Lung (tissue), 11 donors: ENCODE measurements at regions not wholly inside any gene's neighbourhood (a gene's known extent, or its start where the extent isn't known, plus 50 kb on each side); places are given as distances from the start of the nearest gene placed in this dataset.

ENCODE experiments used
- ATAC-seq: fragments of 200-7000 bp; cut with Tn5 transposase; one replicate; pipeline ENCODE4 v1.9.1; 2020; ENCODE audit warnings: moderate number of reproducible peaks; ENCODE audit not compliant: insufficient read depth, low FRiP score
- DNase-seq, 3 donors: peaks; one replicate each; pipeline ENCODE4 v3.0.0-alpha.2; 2013 to 2017
- H3K27ac ChIP-seq, 2 donors: one replicate each; pipeline ENCODE4 v1.5.1; 2013; ENCODE audit warnings: mild to moderate bottlenecking in 2 of 2, moderate library complexity in 2 of 2, control low read depth in 1 of 2, inconsistent platforms in 1 of 2, low read depth in 1 of 2, low read length in 1 of 2
- H3K27me3 ChIP-seq, 3 donors: one replicate each; pipeline ENCODE4 v1.5.1; 2013; ENCODE audit warnings: low read length in 2 of 3; ENCODE audit not compliant: control insufficient read depth in 3 of 3, insufficient read depth in 3 of 3
- H3K36me3 ChIP-seq, 4 donors: one replicate each; pipeline ENCODE4 v1.5.1; 2013; ENCODE audit warnings: low read length in 4 of 4, mild to moderate bottlenecking in 1 of 4, moderate library complexity in 1 of 4; ENCODE audit not compliant: control insufficient read depth in 4 of 4, insufficient read depth in 4 of 4
- H3K4me1 ChIP-seq, 5 donors: one replicate each; pipeline ENCODE4 v1.5.1; 2013; ENCODE audit warnings: low read length in 5 of 5, mild to moderate bottlenecking in 2 of 5, moderate library complexity in 1 of 5; ENCODE audit not compliant: control insufficient read depth in 5 of 5, insufficient read depth in 5 of 5
- H3K4me3 ChIP-seq: one replicate; pipeline ENCODE4 v1.5.1; 2013; ENCODE audit warnings: mild to moderate bottlenecking, control low read depth, moderate library complexity
- H3K9ac ChIP-seq, 2 donors: one replicate each; pipeline ENCODE4 v1.5.1; 2013; ENCODE audit warnings: low read length in 2 of 2, control low read depth in 1 of 2; ENCODE audit not compliant: insufficient read depth in 1 of 2
- H3K9me3 ChIP-seq, 4 donors: one replicate each; pipeline ENCODE4 v1.5.1; 2013; ENCODE audit warnings: low read length in 3 of 4, mild to moderate bottlenecking in 1 of 4, moderate library complexity in 1 of 4; ENCODE audit not compliant: control insufficient read depth in 4 of 4, insufficient read depth in 3 of 4
- WGBS, 2 donors: extraction: QIAGEN DNeasy Blood & Tissue Kit; methylation state at CpG; one replicate each; pipeline ENCODE4 v1.1.7; 2013; 5-methylcytosine and 5-hydroxymethylcytosine counted together
- TF ChIP-seq, protein P1 (sequence below): IDR thresholded peaks from 2 replicates; pipeline ENCODE4 v1.5.1; 2012; ENCODE audit warnings: mild to moderate bottlenecking; ENCODE audit errors: control extremely low read depth, extremely low read depth
- donor health status: control.
- donor health status: control.
- donor health status: Bipolar disorder and iron deficiency.
- donor health status: healthy.
- donor health status: DM: yes; HTN: yes; CAD: no.

DNA sequence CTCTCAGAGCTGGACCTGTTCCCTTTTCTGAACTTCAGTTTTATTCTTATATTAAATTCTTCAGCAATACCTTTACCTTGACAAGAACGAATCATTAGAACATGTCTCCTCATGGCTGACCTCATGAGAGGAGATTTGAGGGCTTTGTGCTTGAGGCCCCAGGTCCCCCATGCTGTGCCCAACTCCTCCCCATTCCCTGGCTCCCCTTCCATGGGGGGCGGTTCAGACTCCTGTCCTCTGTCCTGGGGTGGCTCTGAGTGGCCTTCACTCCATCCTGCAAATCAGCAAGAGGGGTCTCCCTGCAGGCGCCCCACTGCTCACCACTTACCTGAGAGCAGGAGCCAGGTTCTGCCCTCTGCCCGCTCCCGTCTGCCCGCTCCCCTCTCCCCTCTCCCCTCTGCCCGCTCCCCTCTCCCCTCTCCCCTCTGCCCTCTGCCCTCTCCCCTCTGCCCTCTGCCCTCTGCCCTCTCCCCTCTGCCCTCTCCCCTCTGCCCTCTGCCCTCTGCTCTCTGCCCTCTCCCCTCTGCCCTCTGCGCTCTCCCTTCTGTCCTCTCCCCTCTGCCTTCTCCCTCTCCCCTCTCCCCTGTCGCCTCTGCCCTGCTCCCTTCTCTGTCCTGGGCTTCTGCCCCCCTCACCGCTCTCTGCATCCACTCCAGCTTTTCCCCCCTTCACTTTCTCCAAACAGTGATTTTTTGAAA is 98.7 kb upstream of the ALKAL2 start:
- no peak for ATAC-seq
- H3K27ac ChIP-seq = no peak overlapping the region
- TF ChIP-seq, protein P1, sequence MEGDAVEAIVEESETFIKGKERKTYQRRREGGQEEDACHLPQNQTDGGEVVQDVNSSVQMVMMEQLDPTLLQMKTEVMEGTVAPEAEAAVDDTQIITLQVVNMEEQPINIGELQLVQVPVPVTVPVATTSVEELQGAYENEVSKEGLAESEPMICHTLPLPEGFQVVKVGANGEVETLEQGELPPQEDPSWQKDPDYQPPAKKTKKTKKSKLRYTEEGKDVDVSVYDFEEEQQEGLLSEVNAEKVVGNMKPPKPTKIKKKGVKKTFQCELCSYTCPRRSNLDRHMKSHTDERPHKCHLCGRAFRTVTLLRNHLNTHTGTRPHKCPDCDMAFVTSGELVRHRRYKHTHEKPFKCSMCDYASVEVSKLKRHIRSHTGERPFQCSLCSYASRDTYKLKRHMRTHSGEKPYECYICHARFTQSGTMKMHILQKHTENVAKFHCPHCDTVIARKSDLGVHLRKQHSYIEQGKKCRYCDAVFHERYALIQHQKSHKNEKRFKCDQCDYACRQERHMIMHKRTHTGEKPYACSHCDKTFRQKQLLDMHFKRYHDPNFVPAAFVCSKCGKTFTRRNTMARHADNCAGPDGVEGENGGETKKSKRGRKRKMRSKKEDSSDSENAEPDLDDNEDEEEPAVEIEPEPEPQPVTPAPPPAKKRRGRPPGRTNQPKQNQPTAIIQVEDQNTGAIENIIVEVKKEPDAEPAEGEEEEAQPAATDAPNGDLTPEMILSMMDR = no peak
- H3K9ac ChIP-seq = no peak overlapping the region
- no peak overlapping the region for H3K4me3 ChIP-seq
- no peak for DNase-seq
- peaks cover 0 to 5% (median 0%) of the 10 kb centered on the region in 4 donors for H3K9me3 ChIP-seq
- H3K27me3 ChIP-seq = no peaks in the 10 kb centered on the region
- WGBS, 2 donors = 76 to 86% methylated on average over 8 to 10 of the region's 10 CpGs
- H3K36me3 ChIP-seq = no peaks in the 10 kb centered on the region
- H3K4me1 ChIP-seq = no peaks in the 10 kb centered on the region

DNA sequence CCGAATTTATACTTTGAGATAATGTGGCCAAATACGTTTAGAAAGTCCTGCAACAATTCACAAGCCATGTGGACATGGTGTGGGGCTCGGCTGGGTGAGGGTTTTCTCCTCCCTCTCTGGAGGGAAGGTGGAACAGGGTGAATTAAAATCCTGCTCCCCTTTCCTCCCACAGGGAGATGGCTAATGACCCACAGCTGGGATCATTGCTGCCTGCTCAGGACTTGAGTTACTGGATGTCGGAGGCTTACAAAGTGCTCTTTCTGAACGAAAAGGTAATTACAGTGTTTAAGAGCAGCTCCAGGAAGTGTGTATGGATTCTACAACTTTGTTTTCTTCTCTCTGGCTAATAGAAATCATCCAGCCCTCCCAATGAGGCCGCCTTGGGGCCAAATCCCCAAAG is 97.9 kb upstream of the ALKAL2 start:
- Histone ChIP-seq H3K4me3 (no peak overlapping the region), H3K27ac (no peak overlapping the region), H3K9me3 (peaks cover 0 to 5% (median 0%) of the 10 kb centered on the region in 4 donors), H3K27me3 (peaks cover 0 to 2% (median 0%) of the 10 kb centered on the region in 3 donors), H3K4me1 (no peaks in the 10 kb centered on the region), H3K36me3 (no peaks in the 10 kb centered on the region), H3K9ac (no peak overlapping the region)
- WGBS, 2 donors = 76 to 80% methylated on average over 6 of the region's 6 CpGs
- no peak for DNase-seq
- TF ChIP-seq, protein P1 = no peak
- ATAC-seq = no peak

DNA sequence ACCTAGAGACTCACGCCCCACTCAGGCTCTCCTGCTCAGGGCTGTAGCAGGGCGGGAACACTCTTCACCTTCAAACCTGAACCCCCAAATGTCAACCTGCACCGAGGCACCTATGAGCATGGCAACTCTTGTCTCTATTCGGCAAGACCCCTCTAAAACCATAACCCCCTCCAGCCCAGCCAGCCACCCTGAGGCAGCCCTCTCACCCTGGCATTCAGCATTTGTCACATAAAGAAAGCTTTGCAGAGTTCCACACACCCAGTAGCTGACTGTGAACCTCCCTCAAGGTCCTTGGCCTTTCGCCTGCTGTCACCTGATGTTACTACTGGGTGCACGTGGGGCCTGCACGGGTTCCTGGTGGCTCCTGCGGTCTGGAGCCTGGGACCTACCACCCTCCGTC is 97.2 kb upstream of the ALKAL2 start:
- Histone ChIP-seq H3K9ac (no peak overlapping the region), H3K36me3 (no peaks in the 10 kb centered on the region), H3K27me3 (peaks cover 0 to 7% (median 0%) of the 10 kb centered on the region in 3 donors), H3K27ac (no peak overlapping the region), H3K4me3 (no peak overlapping the region), H3K9me3 (peaks cover 0 to 5% (median 0%) of the 10 kb centered on the region in 4 donors), H3K4me1 (no peaks in the 10 kb centered on the region)
- DNase-seq (no peak), ATAC-seq (no peak)
- 90 to 91% methylated on average over 9 of the region's 9 CpGs for WGBS, 2 donors
- TF ChIP-seq, protein P1 = no peak

DNA sequence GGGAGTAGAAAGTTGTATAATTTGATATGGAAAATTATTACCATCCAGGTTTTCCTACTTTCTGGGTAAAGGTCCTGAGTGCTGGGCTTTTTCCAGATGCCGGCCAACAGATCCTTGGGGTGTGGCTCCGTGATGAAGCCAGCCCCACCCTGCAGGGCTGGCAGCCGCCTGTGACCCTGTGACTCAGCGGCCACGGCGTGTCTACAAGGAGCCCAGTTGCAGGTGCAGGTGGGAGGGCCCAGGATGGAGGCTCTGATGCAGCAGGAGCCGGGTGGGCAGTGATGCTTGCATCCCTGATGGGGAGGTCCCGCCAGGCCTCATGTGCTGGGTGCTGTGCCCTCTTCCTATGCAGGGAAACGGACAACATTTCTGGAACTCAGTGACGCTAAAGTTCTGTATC is 96.0 kb upstream of the ALKAL2 start:
- no peaks in the 10 kb centered on the region for H3K9me3 ChIP-seq
- peaks cover 0 to 7% (median 0%) of the 10 kb centered on the region in 3 donors for H3K27me3 ChIP-seq
- H3K4me3 ChIP-seq = no peak overlapping the region
- H3K9ac ChIP-seq = no peak overlapping the region
- H3K4me1 ChIP-seq = no peaks in the 10 kb centered on the region
- ATAC-seq = no peak
- WGBS, 2 donors = 77 to 83% methylated on average over 10 of the region's 10 CpGs
- no peak for DNase-seq
- no peak overlapping the region for H3K27ac ChIP-seq
- no peaks in the 10 kb centered on the region for H3K36me3 ChIP-seq
- TF ChIP-seq, protein P1 = no peak
